ENCODE measurements at regions not wholly inside any gene's neighbourhood (a gene's known extent, or its start where the extent isn't known, plus 50 kb on each side); places are given as distances from the start of the nearest gene placed in this dataset.

GRCh38 chr5:13215806-13216205, 728.7 kb downstream of the DNAH5 start:
- Histone ChIP-seq H3K36me3 (no peaks in the 10 kb centered on the region), H3K27ac (no peak overlapping the region), H3K27me3 (no peaks in the 10 kb centered on the region), H3K4me1 (no peaks in the 10 kb centered on the region), H3K9me3 (no peaks in the 10 kb centered on the region), H3K9ac (ENCODE audit: low read depth in 2 of 2, low read length in 2 of 2) (no peak overlapping the region), H3K4me3 (no peak overlapping the region)
- intact Hi-C loops (cut with DNase I): no loop called here
- DNase-seq: no peak
- TF ChIP-seq CTCF (IDR thresholded peaks at IDR 0.05): no peak

DNA sequence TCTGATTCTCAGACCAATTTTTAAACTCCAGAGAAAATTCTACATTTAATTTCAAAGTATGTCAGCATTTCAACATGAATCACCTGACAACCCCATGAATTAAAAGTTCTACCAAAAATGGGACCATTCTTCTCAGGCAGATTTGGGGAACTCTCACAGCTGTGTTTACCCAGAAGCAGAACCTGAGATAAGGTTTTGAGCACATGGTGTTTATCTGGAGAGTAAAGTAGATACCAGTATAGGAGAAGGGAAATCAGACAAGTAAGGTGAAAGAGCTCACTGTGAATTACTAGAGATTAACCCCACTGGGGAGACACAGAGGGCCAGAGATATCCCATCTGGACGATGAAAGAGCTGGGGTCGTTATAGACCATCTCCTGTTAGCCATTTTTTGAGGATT, 729.1 kb downstream of the DNAH5 start:
- H3K36me3 ChIP-seq: no peaks in the 10 kb centered on the region

GRCh38 chr5:13214182-13214581, 730.3 kb downstream of the DNAH5 start:
- Histone ChIP-seq H3K27me3 (no peaks in the 10 kb centered on the region), H3K4me3 (no peak overlapping the region), H3K4me1 (no peaks in the 10 kb centered on the region), H3K27ac (no peak overlapping the region), H3K9ac (ENCODE audit: low read depth in 2 of 2, low read length in 2 of 2) (no peak overlapping the region), H3K9me3 (no peaks in the 10 kb centered on the region), H3K36me3 (no peaks in the 10 kb centered on the region)
- no peak for DNase-seq
- no peak for TF ChIP-seq CTCF (IDR thresholded peaks at IDR 0.05)
- intact Hi-C loops (cut with DNase I): no loop called here

More for the DNA sequence above, 729.1 kb downstream of the DNAH5 start:
- DNase-seq: no peak
- no peaks in the 10 kb centered on the region for H3K27me3 ChIP-seq
- H3K9me3 ChIP-seq: no peaks in the 10 kb centered on the region
- H3K9ac ChIP-seq (ENCODE audit: low read depth in 2 of 2, low read length in 2 of 2): no peak overlapping the region
- intact Hi-C loops (cut with DNase I): no loop called here
- no peak overlapping the region for H3K4me3 ChIP-seq
- H3K4me1 ChIP-seq: no peaks in the 10 kb centered on the region
- no peak for TF ChIP-seq CTCF (IDR thresholded peaks at IDR 0.05)
- H3K27ac ChIP-seq: no peak overlapping the region

GRCh38 chr5:13212886-13213285, 731.6 kb downstream of the DNAH5 start:
- H3K9ac ChIP-seq (ENCODE audit: low read depth in 2 of 2, low read length in 2 of 2): no peak overlapping the region
- intact Hi-C loops (cut with DNase I): no loop called here
- no peaks in the 10 kb centered on the region for H3K9me3 ChIP-seq
- no peak overlapping the region for H3K27ac ChIP-seq
- no peaks in the 10 kb centered on the region for H3K36me3 ChIP-seq
- H3K4me1 ChIP-seq: no peaks in the 10 kb centered on the region
- H3K4me3 ChIP-seq: no peak overlapping the region
- no peak for TF ChIP-seq CTCF (IDR thresholded peaks at IDR 0.05)
- no peak for DNase-seq
- no peaks in the 10 kb centered on the region for H3K27me3 ChIP-seq

DNA sequence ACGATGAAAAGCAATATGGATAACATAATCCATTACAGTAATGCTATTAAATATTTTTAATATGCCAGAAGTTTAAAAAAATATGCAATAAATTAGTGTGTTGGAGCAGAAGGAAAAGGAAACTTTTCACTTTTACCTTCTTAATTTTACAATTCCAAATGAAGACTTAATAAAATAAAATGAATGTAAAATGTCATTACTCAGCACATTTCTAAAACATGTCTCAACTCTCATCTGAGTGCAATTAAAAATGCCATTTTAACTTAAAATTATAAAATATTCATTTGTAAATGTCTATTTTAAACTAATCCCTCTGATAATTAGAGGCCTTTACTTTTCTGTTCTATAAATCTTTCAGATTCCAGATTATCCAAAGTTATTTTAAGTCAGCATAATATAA, 733.4 kb downstream of the DNAH5 start:
- no peak for TF ChIP-seq CTCF (IDR thresholded peaks at IDR 0.05)
- intact Hi-C loops (cut with DNase I): no loop called here
- Histone ChIP-seq H3K9me3 (no peaks in the 10 kb centered on the region), H3K36me3 (no peaks in the 10 kb centered on the region), H3K4me3 (no peak overlapping the region), H3K9ac (ENCODE audit: low read depth in 2 of 2, low read length in 2 of 2) (no peak overlapping the region), H3K27me3 (no peaks in the 10 kb centered on the region), H3K4me1 (no peaks in the 10 kb centered on the region), H3K27ac (no peak overlapping the region)
- DNase-seq: no peak

GRCh38 chr5:13207112-13207511, 737.4 kb downstream of the DNAH5 start:
- H3K9ac ChIP-seq (ENCODE audit: low read depth in 2 of 2, low read length in 2 of 2): no peak overlapping the region
- no peaks in the 10 kb centered on the region for H3K27me3 ChIP-seq
- intact Hi-C loops (cut with DNase I): no loop called here
- H3K27ac ChIP-seq: no peak overlapping the region
- no peak for DNase-seq
- no peaks in the 10 kb centered on the region for H3K36me3 ChIP-seq
- no peaks in the 10 kb centered on the region for H3K9me3 ChIP-seq
- TF ChIP-seq CTCF (IDR thresholded peaks at IDR 0.05): no peak
- no peaks in the 10 kb centered on the region for H3K4me1 ChIP-seq
- no peak overlapping the region for H3K4me3 ChIP-seq

All from colonic mucosa (tissue), 4 donors.